Inflammatory macrophage treated with lipopolysaccharide for 4 hours (primary cell): ENCODE measurements at regions not wholly inside any gene's neighbourhood (a gene's known extent, or its start where the extent isn't known, plus 50 kb on each side); places are given as distances from the start of the nearest gene placed in this dataset.
"Not testable (repeated sequence)": the region's sequence is repeated elsewhere in the genome, so short reads cannot be mapped to it uniquely, and the experiment has no call there.

Source experiments
- DNase-seq: peaks from one replicate; pipeline ENCODE4 v3.0.0-alpha.2; 2020

GRCh38 chr15:24324096-24324495, 351.5 kb upstream of the NPAP1 start:
- not testable (repeated sequence) for DNase-seq

GRCh38 chr15:24326513-24326912, 349.1 kb upstream of the NPAP1 start:
- DNase-seq = not testable (repeated sequence)

GRCh38 chr15:24331964-24332363, 343.6 kb upstream of the NPAP1 start:
- not testable (repeated sequence) for DNase-seq

GRCh38 chr15:24341876-24342275, 333.7 kb upstream of the NPAP1 start:
- not testable (repeated sequence) for DNase-seq

GRCh38 chr15:24352777-24353176, 322.8 kb upstream of the NPAP1 start:
- not testable (repeated sequence) for DNase-seq

- DNase-seq = not testable (repeated sequence)
These were observed 294.5 kb upstream of the NPAP1 start for GRCh38 chr15:24381103-24381502.

GRCh38 chr15:24385258-24385657, 290.3 kb upstream of the NPAP1 start:
- not testable (repeated sequence) for DNase-seq

- no peak for DNase-seq
These were observed 281.3 kb upstream of the NPAP1 start for GRCh38 chr15:24394303-24394702.

- DNase-seq = not testable (repeated sequence)
These were observed 262.9 kb upstream of the NPAP1 start for GRCh38 chr15:24412649-24413048.

GRCh38 chr15:24426286-24427054, 249.1 kb upstream of the NPAP1 start:
- DNase-seq = not testable (repeated sequence)

- not testable (repeated sequence) for DNase-seq
These were observed 248.5 kb upstream of the NPAP1 start for GRCh38 chr15:24427055-24427400.

- not testable (repeated sequence) for DNase-seq
These were observed 240.3 kb upstream of the NPAP1 start for GRCh38 chr15:24435075-24435820.

- not testable (repeated sequence) for DNase-seq
These were observed 238.3 kb upstream of the NPAP1 start for GRCh38 chr15:24437270-24437669.

- DNase-seq = not testable (repeated sequence)
These were observed 237.8 kb upstream of the NPAP1 start for GRCh38 chr15:24437735-24438134.

GRCh38 chr15:24477107-24478025, 198.2 kb upstream of the NPAP1 start:
- not testable (repeated sequence) for DNase-seq

- DNase-seq = not testable (repeated sequence)
These were observed 189.5 kb upstream of the NPAP1 start for GRCh38 chr15:24485885-24486567.

GRCh38 chr15:24488164-24488907, 187.2 kb upstream of the NPAP1 start:
- not testable (repeated sequence) for DNase-seq

GRCh38 chr15:24505216-24505615, 170.4 kb upstream of the NPAP1 start:
- DNase-seq = not testable (repeated sequence)

- not testable (repeated sequence) for DNase-seq
These were observed 165.9 kb upstream of the NPAP1 start for GRCh38 chr15:24509714-24510113.

- not testable (repeated sequence) for DNase-seq
These were observed 164.0 kb upstream of the NPAP1 start for GRCh38 chr15:24511598-24511997.

GRCh38 chr15:24518772-24519171, 156.8 kb upstream of the NPAP1 start:
- DNase-seq = not testable (repeated sequence)

- DNase-seq = not testable (repeated sequence)
These were observed 144.3 kb upstream of the NPAP1 start for GRCh38 chr15:24531235-24531634.
